COLO829 (cell line): ENCODE measurements at regions not wholly inside any gene's neighbourhood (a gene's known extent, or its start where the extent isn't known, plus 50 kb on each side); places are given as distances from the start of the nearest gene placed in this dataset.
A peak's percentile ranks its signal among the peaks of the same experiment; 100 is the strongest.
"Not testable (repeated sequence)": the region's sequence is repeated elsewhere in the genome, so short reads cannot be mapped to it uniquely, and the experiment has no call there.

Experiments
- DNase-seq: peaks from one replicate; pipeline ENCODE4 v3.0.0; 2012; ENCODE audit warnings: low spot score

DNA sequence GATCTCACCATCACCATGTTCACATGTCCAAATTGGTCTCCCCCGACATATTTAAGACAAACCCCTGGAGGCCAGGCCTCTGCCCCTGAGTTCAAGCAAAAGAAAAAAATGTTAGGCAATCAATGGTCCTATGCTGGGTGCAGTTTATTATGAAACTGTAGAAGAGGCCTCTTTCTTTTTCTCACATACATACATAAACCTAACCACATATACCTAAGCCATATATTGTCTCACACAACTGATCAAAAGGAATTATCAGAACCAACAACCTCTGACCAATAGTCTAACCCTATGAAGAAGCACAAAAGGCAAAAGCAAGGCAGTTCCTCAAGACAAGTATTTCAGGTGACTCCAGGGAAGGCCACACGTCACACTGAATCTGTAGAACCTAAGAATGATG is 49.9 kb downstream of the ILRUN start:
- DNase-seq: no peak

DNA sequence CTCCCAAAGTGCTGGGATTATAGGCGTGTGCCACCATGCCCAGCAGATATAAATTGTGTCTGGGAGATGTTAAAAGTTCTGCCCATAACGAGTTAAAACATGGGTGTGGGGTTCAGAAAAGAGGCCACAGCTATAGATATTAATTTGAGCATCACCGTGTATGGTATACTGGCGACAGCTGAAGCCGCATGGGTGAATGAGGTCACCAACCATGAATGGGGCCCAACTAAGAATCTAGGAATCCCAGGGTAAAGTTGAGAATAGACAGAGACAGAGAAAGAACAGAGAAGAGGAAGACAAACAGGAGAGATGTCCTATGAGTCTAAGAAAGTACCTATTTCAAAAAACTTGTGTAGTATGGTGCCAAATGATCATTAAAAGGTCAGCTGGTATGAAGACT is 50.9 kb downstream of the ILRUN start:
- DNase-seq: no peak

DNA sequence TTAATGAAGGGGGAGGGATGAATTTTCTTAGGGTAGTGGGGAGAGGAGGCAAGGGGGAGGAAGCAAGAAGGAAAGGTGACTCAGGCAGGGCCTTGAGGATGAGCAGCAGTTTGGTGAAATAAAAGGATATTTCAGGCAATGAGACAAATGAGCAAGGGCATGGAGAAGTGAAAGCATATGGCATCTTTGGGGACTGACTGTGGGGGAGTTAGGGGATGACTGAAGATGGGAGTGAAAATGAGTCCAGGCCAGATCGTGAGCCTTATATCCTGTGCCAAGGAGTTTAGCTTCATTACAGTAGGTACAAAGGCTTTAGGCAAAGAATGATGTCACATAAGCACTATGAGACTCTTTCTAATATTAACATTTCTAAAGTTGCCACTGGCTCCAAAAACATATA is 51.9 kb downstream of the ILRUN start:
- DNase-seq: no peak

DNA sequence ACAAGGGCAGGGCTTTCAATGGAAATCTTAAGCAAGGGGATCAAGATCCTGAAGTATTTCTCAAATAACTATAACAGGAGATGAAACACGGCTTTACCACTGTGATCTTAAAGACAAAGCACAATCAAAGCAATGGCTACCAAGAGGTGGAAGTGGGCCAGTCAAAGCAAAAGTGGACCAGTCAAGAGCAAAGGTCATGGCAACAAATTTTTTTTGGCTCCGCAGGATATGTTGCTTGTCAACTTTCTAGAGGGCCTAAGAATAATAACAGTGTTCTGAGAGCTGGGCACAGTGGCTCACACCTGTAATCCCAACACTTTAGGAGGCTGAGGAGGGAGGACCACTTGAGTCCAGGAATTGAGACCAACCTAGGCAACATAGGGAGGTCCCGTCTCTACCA is 54.1 kb downstream of the ILRUN start:
- no peak for DNase-seq

DNA sequence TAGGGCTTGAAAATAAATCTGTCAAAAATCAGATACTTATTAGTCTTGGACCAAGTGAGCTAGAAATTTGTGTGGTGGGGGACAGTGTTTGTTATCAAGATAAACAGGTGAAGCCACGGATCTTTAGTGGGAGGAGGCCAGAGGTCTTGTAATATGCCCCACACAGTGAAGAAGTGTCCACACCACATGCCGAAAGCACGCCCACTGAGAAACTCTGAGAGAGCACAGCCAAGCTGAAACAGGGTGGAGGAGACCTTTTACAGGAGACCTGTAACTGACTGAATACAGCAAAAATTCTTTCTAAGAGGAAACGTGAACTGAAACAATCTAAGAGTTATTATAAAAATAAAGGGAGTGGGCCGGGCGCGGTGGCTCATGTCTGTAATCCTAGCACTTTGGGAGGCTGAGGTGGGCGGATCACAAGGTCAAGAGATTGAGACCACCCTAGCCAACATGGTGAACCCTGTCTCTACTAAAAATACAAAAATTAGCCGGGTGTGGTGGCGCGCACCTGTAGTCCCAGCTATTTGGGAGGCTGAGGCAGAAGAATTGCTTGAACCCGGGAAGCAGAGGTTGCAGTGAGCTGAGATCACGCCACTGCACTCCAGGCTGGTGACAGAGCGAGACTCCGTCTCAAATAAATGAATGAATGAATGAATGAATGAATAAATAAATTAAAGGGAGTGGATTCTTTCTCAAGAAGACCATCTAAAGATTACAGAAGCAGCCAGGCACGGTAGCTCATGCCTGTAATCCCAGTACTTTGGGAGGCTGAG is 56.3 kb downstream of the ILRUN start:
- DNase-seq: not testable (repeated sequence)

DNA sequence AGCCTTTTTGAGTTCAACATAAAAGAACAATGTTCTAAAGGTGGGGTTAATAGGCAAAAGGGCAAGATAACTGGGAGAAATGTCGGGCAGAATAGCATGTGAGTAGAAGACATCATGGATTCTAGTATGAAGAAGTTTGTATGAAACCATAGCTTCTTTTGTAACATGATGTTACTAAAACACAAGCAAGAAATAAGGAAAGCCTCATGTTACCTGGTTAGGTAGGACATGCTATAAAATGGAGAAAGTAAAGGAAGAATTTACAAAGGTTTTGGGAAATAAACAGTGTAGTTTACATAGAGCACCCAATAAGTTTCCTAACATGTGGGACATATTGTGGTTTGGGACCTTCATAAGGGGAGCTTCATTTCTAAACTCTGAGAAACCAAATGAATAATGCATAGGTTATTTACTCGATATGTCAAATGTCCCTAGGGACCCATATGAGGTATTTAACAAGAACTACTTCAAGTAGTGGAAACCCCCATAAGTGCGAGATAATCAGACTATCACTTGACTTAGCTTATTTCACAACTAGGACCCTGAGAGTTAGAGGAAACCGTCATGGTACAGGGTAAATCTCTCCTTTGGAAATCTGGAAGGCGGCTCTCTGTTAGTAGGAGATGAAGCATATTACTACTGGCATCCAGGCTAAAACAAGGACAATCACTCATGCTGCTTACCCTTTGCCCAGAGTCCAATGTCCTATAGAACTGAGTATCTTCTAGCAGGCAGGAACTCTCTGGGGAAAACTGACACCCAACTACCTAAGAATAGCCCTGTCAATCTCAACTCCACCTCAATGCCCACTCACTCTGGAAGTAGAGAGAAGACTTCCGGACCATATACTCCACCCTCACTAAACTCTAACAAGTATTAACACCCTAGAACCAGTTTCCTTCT is 57.5 kb downstream of the ILRUN start:
- DNase-seq: no peak

DNA sequence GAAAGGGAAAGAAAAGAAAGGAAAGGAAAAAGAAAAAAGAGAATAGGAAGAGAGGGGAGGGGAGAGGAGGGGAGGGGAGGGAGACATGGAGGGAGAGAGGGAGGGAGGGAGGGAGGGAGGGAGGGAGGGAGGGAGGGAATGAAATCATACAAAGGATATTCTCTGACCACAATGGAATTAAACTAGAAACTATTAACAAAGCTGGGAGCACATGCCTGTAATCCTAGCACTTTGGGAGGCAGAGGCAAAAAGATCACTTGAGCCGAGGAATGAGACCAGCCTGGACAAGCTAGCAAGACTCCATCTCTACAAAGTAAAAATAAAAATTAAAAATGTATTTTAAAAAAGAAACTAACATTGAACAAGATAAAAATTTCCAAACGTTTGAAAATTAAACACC is 62.8 kb downstream of the ILRUN start:
- DNase-seq: no peak

DNA sequence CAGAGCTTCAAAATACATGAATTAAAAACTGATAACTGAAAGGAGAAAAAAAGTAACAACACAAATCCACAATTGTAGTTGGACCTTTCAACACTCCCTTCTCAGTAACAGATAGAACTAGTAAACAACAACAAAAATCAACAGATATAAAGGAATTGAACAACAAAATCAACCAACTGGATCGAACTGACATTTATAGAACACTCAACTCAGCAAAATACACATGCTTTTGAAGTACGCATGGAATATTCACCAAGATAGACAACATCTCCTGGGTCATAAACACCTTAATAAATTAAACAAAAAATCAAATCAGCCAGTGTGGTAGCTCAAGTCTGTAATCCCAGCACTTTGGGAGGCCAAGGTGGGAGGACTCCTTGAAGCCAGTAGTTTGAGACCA is 63.3 kb downstream of the ILRUN start:
- no peak for DNase-seq

DNA sequence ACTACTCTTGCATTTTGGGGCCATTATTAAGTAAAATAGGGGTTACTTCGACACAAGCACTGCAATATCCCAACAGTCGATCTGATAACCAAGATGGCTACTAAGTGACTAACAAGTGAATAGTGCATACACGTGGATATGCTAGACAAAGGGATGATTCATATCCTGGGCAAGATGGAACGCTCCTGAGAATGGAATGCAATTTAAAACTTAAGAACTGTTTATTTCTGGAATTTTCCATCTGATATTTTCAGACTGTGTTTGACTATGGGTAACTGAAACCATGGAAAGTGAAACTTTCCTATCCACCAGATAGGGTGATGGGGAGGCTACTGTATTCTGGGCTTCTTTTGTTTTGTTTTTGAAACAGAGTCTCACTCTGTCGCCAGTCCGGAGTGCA is 66.5 kb downstream of the ILRUN start:
- peak; percentile 76 for DNase-seq

DNA sequence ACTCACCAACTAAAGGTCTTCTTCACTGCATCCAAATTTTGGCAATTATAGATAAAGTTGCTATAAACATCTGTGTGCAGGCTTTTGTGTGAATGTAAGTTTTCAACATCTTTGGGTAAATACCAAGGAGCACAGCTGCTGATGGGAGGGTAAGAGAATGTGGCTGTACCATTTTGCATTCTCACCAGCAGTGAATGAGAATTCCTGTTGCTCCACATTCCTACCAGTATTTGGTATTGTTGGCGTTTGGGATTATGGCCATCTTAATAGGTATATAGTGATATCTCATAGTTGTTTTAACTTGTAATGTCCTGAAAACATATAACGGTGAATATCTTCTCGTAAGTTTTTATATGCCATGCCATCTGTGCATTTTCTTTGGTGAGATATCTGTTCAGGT is 69.3 kb downstream of the ILRUN start:
- no peak for DNase-seq

DNA sequence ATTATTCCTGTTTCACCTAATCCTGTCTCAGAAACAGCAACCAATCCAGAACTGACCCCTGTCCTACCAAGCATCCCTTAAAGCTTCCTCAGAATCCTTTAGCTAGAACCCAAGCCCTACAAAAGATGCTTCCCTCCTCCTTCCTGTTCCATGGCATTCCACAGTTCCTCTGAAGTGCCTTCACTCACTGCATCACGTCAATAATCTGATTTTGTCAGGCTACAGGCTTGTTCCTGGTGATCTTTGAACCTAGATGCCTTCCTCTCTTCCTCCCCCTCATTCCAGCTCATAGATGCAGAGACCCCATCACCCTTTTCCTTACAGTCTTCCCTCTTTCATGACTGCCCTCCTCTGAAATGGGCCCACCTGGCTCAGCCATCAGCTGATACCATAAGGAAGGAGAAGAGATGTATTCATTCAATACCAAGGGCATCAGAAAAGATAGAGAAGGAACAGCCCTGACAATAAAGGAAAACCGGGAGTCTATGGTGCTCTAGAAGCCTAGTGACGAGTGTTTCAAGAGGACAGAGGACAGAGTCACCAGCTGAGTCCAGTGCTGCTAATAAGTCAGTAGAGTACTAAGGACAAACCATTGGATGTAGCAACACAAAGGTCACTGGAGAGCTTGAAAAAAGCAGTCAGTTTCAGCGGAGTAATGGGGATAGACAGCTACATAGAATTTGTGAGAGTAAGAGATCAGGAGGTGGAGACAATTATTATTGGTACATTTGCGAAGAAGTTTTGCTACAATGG is 62.5 kb upstream of the SPDEF start:
- no peak for DNase-seq

DNA sequence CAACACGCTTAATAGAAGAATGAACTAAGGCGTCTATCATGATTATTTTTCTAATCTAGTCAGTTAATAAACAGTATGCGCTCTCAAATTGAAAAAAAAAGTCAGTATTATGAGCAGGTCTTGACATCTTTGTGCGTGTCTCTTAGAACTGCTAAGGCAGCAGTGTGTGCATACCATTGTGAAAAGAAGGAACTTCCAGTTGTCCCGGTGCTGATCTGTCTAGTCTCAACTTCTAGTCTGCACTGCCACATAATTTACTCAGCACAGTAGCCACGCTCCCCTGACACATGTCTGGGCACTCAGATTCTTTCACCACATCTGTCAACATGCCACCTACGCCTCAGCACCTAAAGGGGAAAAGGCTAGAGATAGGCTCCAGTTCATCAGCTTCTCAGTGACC is 61.1 kb upstream of the SPDEF start:
- no peak for DNase-seq

DNA sequence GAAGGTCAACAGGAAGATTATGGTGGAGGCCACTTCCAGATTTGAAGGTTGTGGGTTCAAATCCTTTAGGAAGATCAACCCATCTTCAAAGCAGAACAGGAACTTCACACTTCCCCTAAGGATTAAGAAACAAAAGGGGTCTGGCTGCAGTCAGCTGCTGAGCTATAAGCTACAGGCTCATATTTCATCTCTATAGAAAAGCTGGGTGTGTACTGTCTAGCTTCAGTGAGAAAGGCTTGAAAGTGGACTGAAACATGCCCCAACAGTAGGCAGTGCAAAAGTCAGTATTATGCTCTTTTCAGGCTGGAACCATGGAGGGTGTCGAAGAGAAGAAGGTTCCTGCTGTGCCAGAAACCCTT is 60.1 kb upstream of the SPDEF start:
- no peak for DNase-seq

DNA sequence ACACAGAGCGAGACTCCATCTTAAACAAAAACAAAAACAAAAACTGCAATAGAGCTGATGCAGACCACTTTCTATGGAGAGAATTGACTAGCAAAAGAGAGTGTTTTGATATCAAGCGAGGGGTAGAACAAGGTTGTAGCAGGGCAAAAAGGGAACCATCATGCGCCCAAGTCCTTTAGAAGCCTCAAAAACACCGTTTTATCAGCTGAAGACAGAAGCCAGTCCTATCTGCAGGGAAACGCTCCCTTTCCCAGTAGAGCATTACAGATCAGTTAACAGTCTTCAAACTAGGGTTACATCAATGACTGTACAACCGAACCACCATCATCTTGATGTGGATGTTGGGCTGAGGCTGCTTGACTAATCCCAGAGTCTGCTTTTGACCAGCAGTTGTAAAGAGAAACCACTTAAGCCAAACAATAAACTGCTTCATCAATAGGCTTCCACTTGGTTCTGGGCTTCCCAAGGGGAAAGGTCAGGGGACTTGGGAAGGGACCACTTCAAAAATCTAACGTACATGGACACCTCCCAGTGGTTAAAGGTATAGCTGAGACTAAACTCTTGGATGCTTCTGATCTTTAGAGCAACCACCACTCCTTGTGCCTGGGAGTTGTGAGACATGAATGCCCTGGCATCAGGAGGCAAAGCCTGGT is 59.6 kb upstream of the SPDEF start:
- DNase-seq: no peak

DNA sequence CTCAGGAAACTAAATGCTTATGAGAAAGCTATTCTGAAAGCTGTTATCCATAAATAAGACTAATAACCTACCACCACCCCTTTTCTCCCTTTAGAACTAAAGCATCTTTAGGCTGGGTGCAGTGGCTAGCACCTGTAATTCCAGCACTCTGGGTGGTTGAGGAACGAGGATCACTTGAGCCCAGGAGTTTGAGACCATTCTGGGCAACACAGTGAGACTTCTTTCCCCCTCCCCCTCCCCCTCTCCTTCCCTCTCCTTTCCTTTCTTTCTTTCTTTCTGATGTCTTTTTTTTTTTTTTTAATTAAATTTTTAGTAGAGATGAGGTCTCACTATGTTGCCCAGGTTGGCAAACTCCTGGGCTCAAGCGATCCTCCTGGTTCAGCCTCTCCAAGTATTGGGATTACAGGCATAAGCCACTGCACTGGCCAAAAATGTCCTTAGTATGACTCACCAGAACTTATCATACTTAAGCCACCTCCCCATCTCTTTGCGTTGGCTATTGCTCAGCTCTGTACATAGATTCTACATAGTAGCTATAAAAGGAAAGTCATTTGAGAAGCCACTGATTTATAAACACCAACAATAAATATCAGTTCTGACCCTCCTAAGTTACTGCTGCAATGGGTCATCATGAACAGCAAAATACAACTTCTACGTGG is 54.8 kb upstream of the SPDEF start:
- DNase-seq: peak; percentile 20

DNA sequence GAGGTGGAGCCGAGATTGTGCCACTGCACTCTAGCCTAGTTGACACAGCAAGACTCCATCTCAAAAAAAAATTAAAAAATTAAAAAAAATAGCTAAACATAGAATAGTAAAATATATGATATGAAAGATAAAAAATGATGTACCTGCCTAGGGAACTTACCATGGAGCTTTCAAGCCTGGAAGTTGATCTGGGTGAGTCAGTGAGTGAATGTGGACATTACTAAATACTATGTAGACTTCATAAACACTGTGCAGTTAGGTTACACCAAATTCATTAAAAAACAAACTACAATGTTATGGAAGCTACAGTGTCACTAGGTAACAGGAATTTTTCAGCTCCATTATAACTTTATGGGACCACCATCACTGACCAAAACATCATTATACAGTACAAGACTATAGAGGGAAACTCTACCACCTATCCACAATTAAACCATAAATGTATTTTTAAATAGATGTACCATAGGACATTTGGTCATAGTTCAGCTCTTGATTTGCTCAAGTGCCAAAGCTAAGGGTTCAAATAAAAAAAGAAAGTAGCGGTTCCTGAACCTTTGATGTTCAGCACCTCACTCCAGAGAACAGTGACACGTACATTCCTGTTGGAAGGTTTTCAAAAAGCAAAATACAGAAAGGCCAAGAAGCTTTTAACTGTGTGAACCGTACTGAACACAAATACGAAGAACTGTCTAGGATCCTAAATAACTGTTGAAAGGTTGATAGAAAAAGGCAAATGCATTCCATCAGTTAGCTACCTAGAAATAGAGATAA is 52.4 kb upstream of the SPDEF start:
- no peak for DNase-seq

DNA sequence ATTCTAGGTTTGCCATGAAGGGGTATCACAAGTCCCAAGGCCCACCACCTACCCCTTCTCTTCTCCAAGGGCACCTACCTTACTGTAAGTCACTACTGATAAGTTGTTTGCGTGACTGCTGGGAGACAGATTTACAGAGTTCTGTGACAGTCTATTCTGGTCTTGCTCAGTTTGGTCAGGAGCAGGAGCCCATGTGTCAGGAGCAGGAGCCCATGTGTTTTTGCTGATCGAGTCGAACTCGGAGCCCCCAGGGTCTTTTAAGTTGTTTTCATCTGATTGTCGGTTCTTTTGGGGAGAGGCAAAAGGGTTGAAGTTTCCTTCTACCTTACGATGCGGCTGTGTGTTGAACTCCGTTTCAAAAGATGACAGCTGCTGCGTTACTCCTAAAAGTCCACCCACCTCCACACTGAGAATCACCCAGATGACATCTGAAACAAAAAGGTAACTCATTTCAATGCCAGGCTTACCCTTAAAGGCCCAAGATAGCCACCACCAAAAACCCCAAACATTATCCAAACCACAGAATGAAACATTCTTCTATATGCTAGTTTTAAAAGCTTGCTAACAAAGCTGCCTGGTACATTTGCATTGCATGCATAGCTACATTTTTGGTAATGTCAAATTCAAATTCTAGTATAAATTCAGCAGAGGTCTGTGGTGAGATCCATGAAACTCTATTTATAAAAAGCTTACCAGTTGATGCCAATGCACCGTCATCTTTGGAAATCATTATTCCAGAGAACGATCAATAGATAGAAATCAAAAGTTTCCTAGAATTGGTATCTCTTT is 50.5 kb upstream of the SPDEF start:
- DNase-seq: no peak
